Sigmoid colon (tissue), 6 donors: ENCODE measurements at regions not wholly inside any gene's neighbourhood (a gene's known extent, or its start where the extent isn't known, plus 50 kb on each side); places are given as distances from the start of the nearest gene placed in this dataset.

ENCODE experiments used
- DNase-seq: peaks from one replicate; pipeline ENCODE4 v3.0.0-alpha.2; 2019
- H3K27ac ChIP-seq, 4 donors: fragments of 200-600 bp; sonication (generic); one replicate each; pipeline ENCODE4 v1.5.1; 2016 to 2019; ENCODE audit warnings: mild to moderate bottlenecking in 1 of 4
- H3K27me3 ChIP-seq, 3 donors: fragments of 200-600 bp; sonication (generic); one replicate each; pipeline ENCODE4 v1.5.1; 2019; ENCODE audit warnings: mild to moderate bottlenecking in 1 of 3
- H3K36me3 ChIP-seq, 4 donors: fragments of 200-600 bp; sonication (generic); one replicate each; pipeline ENCODE4 v1.5.1; 2016 to 2019
- H3K4me1 ChIP-seq, 4 donors: fragments of 200-600 bp; sonication (generic); one replicate each; pipeline ENCODE4 v1.5.1; 2017 to 2019
- H3K4me3 ChIP-seq, 4 donors: fragments of 200-600 bp; sonication (generic); one replicate each; pipeline ENCODE4 v1.5.1; 2017 to 2019; ENCODE audit warnings: mild to moderate bottlenecking in 2 of 4, moderate library complexity in 1 of 4
- H3K9me3 ChIP-seq, 4 donors: fragments of 200-600 bp in 3 of 4; sonication (generic) in 3 of 4; one replicate each; pipeline versions ENCODE4 v1.5.1 to v1.6.1; 2013 to 2019
- EP300 ChIP-seq, 4 donors: sonication (generic); formaldehyde crosslinking; IDR thresholded peaks; one replicate each; pipeline ENCODE4 v1.6.1; 2017; ENCODE audit warnings: antibody characterized with exemption in 4 of 4
- POLR2A ChIP-seq, 2 donors: fragments of 450-650 bp; IDR thresholded peaks; one replicate each; pipeline ENCODE4 v1.6.1; 2016; ENCODE audit warnings: antibody characterized with exemption in 2 of 2, mild to moderate bottlenecking in 2 of 2, moderate library complexity in 2 of 2
- POLR2AphosphoS5 ChIP-seq, 4 donors: sonication (generic); formaldehyde crosslinking; IDR thresholded peaks; one replicate each; pipeline ENCODE4 v1.6.1; 2017; ENCODE audit warnings: antibody characterized with exemption in 4 of 4
- WGBS, 2 donors: extraction: QIAGEN DNeasy Blood & Tissue Kit; methylation state at CpG; one replicate each; pipeline ENCODE4 v1.1.7; 2013; 5-methylcytosine and 5-hydroxymethylcytosine counted together
- intact Hi-C: fragments of 100-400 bp; cut with DNase I; formaldehyde crosslinking; loops from one replicate; pipeline ENCODE4 v1.15.1; 2023
- TF ChIP-seq, protein P1 (sequence below), 4 experiments: fragments of 450-650 bp in 3 of 4; fragments of 200-600 bp in 1 of 4; IDR thresholded peaks; one replicate each; pipeline ENCODE4 v1.5.1; 2016 to 2019; ENCODE audit warnings: antibody characterized with exemption in 4 of 4, mild to moderate bottlenecking in 3 of 4, moderate library complexity in 2 of 4
- donor health status: healthy with polysubstance abuse.
- donor health status: healthy.

DNA sequence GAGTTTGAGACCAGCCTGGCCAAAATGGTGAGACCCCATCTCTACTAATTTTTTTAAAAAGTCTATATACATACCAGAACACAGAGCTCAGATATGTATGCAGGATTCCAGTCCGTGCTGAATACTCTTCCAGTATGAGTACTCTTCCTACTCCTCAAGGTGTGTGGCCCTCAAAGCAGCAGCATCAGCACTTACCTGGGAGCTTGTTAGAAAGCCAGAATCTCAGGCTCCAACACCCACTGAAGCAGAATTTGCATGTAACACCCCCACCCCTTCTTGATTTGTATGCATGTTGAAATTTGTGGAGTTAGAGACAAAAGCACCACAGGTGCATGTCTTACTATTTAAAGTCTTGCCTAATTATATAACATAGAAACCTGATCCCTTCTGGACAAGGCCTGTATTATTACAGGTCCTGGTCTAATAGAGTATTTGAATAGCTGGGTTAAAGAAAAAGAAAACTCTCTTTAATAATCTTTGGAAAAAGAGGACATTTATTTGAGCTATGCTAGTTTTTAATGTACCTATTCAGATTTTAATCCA is 50.3 kb upstream of the NFE2L2 start:
- Histone ChIP-seq H3K9me3 (no peaks in the 10 kb centered on the region), H3K4me1 (no peaks in the 10 kb centered on the region), H3K36me3 (no peaks in the 10 kb centered on the region), H3K27me3 (no peaks in the 10 kb centered on the region), H3K27ac (peak overlapping the region in 1 of 4 donors; percentile 31), H3K4me3 (no peak overlapping the region)
- TF ChIP-seq POLR2AphosphoS5 (IDR thresholded peaks at IDR 0.05): no peak
- no peak for TF ChIP-seq POLR2A (IDR thresholded peaks at IDR 0.05)
- TF ChIP-seq EP300 (IDR thresholded peaks at IDR 0.05): no peak
- TF ChIP-seq, protein P1, sequence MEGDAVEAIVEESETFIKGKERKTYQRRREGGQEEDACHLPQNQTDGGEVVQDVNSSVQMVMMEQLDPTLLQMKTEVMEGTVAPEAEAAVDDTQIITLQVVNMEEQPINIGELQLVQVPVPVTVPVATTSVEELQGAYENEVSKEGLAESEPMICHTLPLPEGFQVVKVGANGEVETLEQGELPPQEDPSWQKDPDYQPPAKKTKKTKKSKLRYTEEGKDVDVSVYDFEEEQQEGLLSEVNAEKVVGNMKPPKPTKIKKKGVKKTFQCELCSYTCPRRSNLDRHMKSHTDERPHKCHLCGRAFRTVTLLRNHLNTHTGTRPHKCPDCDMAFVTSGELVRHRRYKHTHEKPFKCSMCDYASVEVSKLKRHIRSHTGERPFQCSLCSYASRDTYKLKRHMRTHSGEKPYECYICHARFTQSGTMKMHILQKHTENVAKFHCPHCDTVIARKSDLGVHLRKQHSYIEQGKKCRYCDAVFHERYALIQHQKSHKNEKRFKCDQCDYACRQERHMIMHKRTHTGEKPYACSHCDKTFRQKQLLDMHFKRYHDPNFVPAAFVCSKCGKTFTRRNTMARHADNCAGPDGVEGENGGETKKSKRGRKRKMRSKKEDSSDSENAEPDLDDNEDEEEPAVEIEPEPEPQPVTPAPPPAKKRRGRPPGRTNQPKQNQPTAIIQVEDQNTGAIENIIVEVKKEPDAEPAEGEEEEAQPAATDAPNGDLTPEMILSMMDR (IDR thresholded peaks at IDR 0.05): no peak
- DNase-seq: no peak
- intact Hi-C loops: no loop called here
- 92 to 95% methylated on average over 1 of the region's 1 CpG for WGBS, 2 donors

GRCh38 chr2:177315364-177315763 is 50.8 kb upstream of the NFE2L2 start:
- TF ChIP-seq POLR2AphosphoS5 (IDR thresholded peaks at IDR 0.05) (no peak), EP300 (IDR thresholded peaks at IDR 0.05) (no peak), POLR2A (IDR thresholded peaks at IDR 0.05) (no peak)
- TF ChIP-seq, protein P1 (IDR thresholded peaks at IDR 0.05): no peak
- H3K4me3 ChIP-seq: no peak overlapping the region
- WGBS, 2 donors: 93 to 96% methylated on average over 3 of the region's 3 CpGs
- no peaks in the 10 kb centered on the region for H3K4me1 ChIP-seq
- H3K9me3 ChIP-seq: no peaks in the 10 kb centered on the region
- intact Hi-C loops: no loop called here
- H3K27me3 ChIP-seq: no peaks in the 10 kb centered on the region
- DNase-seq: no peak
- H3K27ac ChIP-seq: no peak overlapping the region
- no peaks in the 10 kb centered on the region for H3K36me3 ChIP-seq

GRCh38 chr2:177316756-177317155 is 52.2 kb upstream of the NFE2L2 start:
- H3K27me3 ChIP-seq: no peaks in the 10 kb centered on the region
- TF ChIP-seq, protein P1 (IDR thresholded peaks at IDR 0.05): no peak
- TF ChIP-seq POLR2A (IDR thresholded peaks at IDR 0.05) (no peak), EP300 (IDR thresholded peaks at IDR 0.05) (no peak), POLR2AphosphoS5 (IDR thresholded peaks at IDR 0.05) (no peak)
- H3K36me3 ChIP-seq: peaks cover 0 to 5% (median 0%) of the 10 kb centered on the region in 4 donors
- WGBS, 2 donors: 91 to 96% methylated on average over 1 of the region's 1 CpG
- intact Hi-C loops: no loop called here
- H3K4me3 ChIP-seq: no peak overlapping the region
- H3K27ac ChIP-seq: no peak overlapping the region
- no peaks in the 10 kb centered on the region for H3K9me3 ChIP-seq
- no peak for DNase-seq
- no peaks in the 10 kb centered on the region for H3K4me1 ChIP-seq

DNA sequence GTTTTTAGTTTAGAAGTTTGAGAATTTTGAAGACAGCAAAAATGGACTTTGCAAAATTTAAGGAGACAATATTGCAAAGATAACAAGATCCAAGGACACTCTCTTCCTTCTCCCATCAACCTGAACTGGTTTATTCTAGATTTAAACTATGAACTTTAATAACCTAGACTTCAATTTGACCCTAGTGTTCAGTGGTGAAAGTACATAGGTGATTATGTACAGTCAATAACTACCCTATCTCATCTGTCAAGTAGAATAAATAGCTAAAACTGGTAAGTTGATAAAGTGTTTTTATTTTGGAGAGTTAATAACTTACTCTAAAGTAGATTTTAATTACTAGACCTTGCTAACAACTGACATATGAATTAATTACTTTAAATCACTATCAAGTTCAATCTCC is 52.9 kb upstream of the NFE2L2 start:
- Histone ChIP-seq H3K4me1 (no peaks in the 10 kb centered on the region), H3K9me3 (no peaks in the 10 kb centered on the region), H3K27me3 (no peaks in the 10 kb centered on the region), H3K27ac (no peak overlapping the region), H3K4me3 (no peak overlapping the region), H3K36me3 (peaks cover 0 to 9% (median 0%) of the 10 kb centered on the region in 4 donors)
- intact Hi-C loops: no loop called here
- TF ChIP-seq, protein P1 (IDR thresholded peaks at IDR 0.05): no peak
- TF ChIP-seq POLR2AphosphoS5 (IDR thresholded peaks at IDR 0.05) (no peak), POLR2A (IDR thresholded peaks at IDR 0.05) (no peak), EP300 (IDR thresholded peaks at IDR 0.05) (no peak)
- no peak for DNase-seq

GRCh38 chr2:177317857-177318256 is 53.3 kb upstream of the NFE2L2 start:
- Histone ChIP-seq H3K4me3 (no peak overlapping the region), H3K27me3 (no peaks in the 10 kb centered on the region), H3K27ac (no peak overlapping the region), H3K36me3 (peaks cover 0 to 13% (median 0%) of the 10 kb centered on the region in 4 donors), H3K4me1 (no peaks in the 10 kb centered on the region), H3K9me3 (no peaks in the 10 kb centered on the region)
- 98 to 99% methylated on average over 1 of the region's 1 CpG for WGBS, 2 donors
- intact Hi-C loops: no loop called here
- DNase-seq: no peak
- TF ChIP-seq EP300 (IDR thresholded peaks at IDR 0.05): no peak
- no peak for TF ChIP-seq POLR2A (IDR thresholded peaks at IDR 0.05)
- TF ChIP-seq, protein P1 (IDR thresholded peaks at IDR 0.05): no peak
- no peak for TF ChIP-seq POLR2AphosphoS5 (IDR thresholded peaks at IDR 0.05)
